Fibroblast of skin of right quadriceps (primary cell): ENCODE measurements at regions not wholly inside any gene's neighbourhood (a gene's known extent, or its start where the extent isn't known, plus 50 kb on each side); places are given as distances from the start of the nearest gene placed in this dataset.
A peak's percentile ranks its signal among the peaks of the same experiment; 100 is the strongest.
"Not testable (repeated sequence)": the region's sequence is repeated elsewhere in the genome, so short reads cannot be mapped to it uniquely, and the experiment has no call there.

Experiments
- DNase-seq: peaks from one replicate; pipeline ENCODE4 v3.0.0-alpha.2; 2013

DNA sequence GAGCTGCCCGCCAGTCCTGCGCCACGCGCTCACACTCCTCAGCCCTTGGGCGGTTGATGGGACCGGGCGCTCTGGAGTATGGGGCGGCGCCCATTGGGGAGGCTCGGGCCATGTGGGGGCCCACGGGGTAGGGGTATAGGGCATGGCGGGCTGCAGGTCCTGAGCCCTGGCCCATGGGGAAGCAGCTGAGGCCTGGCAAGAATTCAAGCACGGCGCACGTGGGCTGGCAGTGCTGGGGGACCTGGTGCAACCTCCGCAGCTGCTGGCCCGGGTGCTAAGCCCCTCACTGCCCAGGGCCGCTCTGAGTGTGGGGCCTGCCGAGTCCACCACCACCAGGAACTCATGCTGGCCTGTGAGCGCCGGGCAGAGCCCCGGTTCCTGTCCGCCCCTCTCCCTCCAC lies 229.6 kb upstream of the ZNF608 start:
- no peak for DNase-seq

DNA sequence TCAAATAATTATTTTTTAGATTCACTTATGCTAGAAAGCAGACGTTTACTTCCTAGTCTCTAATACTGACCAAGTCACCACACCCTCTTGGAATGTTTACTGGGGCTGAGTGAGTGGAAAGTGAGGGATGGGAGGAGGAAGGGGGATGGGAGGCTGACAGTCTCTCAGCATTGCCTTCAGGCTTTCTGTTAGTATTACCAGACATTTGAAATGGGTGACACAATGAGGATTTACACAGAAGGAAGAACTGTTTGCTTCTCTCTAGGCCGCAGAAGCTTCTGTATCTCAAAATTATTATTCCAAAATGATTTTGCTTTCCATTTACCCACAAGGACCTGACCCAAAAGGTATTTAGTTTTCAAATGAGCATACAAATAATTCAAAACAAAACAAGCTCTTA lies 232.8 kb upstream of the ZNF608 start:
- DNase-seq, result no peak

DNA sequence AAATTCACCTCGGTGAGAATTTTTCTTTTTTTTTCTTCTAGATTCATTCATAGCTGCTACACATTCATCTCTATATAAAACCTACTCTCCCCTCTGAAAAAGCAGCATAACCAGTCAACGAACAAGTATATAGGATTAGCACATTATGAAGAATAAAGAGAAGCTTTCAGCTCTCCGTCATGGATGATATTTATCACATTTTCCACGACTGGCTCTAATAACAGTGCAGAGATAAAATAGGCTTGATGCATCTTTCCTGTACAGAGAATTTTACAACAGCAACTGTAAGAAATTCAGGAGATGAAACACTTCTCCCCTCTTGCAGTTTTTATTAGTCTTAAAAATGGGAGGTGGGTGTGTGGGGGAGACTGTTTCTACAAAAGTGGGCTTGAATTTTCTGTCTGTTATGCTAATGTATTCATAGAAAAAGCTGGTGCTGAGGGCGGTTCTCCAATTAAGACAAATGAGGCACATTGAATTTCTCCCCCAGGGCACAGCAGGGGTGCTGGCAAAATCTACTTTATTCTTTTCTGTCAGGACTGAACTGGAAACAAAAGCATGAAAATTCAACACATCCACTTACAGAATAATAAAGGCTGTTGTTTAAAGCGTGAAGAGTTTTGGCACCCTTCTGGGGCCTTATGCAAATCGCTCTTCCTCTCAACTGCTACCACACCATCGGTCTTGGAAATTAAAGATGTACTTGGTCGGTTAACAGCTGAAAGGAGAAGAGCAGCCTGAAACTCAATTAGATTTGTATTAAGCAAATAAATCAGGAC lies 233.9 kb upstream of the ZNF608 start:
- DNase-seq, result no peak

- no peak for DNase-seq
These were observed 235.5 kb upstream of the ZNF608 start for GRCh38 chr5:124981901-124982300.

GRCh38 chr5:124986170-124986569 lies 239.7 kb upstream of the ZNF608 start:
- no peak for DNase-seq

- no peak for DNase-seq
These were observed 240.2 kb upstream of the ZNF608 start for GRCh38 chr5:124986667-124987066.

- not testable (repeated sequence) for DNase-seq
These were observed 241.3 kb upstream of the ZNF608 start for GRCh38 chr5:124987786-124988185.

DNA sequence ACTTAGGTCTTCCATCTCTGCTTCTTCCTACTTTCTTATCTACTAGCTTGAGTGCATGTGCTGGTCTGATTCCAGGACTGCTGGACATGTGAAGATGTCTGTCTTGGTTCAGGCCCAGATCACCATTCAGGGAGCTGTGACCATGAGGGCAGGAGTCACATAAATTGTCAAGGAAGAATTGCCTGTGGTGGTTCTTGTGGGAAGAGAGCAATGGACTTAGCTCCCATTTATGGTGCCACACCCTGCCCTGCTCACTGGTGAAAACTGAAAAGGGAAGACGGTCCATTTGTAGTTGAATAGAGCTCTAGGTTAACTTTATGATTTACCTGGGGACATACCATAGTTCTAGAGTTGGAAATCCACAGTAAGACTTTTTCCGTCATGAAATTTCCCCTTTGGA lies 244.3 kb upstream of the ZNF608 start:
- no peak for DNase-seq

GRCh38 chr5:124995421-124995820 lies 249.0 kb upstream of the ZNF608 start:
- DNase-seq, result no peak

DNA sequence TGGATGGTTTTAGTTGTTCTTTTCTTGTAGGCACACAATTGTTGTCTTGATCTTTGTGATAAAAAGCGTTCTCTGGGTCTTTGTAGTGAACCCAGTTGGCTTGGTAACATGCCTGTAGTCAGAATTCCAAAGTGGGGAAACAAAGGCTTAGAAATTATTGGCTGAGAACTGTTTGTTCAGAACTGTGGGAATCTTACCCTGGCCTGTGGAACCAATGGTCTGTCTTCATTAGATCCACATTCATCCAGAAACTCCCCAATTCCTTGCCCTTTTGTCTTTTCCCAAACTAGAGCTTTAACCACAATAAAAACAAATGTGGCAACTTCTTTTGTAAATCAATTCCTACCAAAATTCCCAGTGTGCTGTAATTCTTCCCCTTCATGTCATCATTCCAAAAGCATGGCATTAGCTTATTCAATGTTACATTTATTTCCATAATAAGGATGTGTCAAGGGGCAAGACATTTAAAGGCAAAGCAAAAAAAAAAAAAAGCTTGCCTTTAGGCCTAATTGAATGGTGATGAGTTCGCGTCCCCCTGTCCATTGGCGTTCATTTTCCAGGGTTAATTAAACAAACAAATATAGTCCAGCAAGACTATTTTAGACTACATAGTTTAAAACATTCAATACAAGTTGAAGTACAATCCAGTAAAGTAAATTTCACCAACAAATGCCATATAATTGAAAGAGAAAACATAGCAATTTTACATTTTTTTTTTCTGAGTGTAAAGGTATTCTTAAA lies 249.8 kb upstream of the ZNF608 start:
- DNase-seq, result no peak

- DNase-seq, result peak; percentile 76
These were observed 250.3 kb upstream of the ZNF608 start for GRCh38 chr5:124996764-124997077.

DNA sequence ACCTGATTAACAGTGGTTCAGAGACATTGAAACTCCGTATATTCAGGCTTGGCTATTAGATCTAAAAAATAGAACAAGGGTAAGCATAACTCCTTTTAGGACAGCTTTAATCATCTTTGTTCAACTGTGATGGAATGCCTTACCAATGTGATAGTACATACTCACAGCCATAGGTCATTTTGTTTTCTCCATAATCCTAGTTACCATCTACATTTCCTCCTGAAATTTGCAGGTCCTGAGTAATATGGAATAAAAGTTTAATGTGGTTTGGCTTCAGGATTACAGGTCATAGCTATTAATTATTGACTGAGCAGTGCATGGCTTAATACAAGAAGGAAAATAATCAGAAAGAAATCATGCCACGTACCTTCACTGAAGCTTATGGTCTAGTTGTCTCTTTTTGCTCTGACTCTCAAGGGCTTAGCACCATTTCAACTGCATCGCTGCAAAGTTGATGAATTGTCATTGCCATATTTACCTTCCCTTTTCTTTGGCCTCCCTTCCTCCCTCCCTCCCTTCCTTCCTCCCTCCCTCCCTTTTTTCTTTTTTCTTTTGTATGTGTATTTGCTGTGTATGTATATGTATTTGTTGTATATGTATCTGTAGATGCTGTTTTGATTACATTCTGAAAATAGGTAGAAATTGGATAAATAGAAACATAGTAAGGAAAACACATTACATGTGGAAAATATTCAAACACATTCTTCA lies 250.9 kb upstream of the ZNF608 start:
- peak; percentile 17 for DNase-seq

DNA sequence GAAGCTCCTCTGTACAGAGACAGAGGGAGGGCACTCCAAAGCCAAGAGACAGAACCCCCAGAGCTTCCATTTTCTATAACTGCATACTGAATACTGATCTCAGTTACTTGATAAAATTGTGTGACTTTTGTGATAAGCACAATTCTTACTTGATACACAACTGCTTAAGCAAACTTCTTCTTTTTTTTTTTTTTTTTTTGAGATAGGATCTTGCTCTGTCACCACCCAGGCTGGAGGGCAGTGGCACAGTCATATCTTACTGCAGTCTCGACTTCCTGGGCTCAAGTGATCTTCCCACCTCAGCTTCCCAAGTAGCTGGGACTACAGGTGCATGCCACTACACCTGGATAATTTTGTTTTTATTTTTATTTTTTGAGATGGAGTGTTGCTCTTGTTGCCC lies 252.1 kb upstream of the ZNF608 start:
- DNase-seq, result no peak

- DNase-seq, result peak; percentile 34
These were observed 256.5 kb upstream of the ZNF608 start for GRCh38 chr5:125002727-125003598.

- no peak for DNase-seq
These were observed 257.6 kb upstream of the ZNF608 start for GRCh38 chr5:125004009-125004408.

- no peak for DNase-seq
These were observed 258.8 kb upstream of the ZNF608 start for GRCh38 chr5:125005266-125005665.

GRCh38 chr5:125006011-125006685 lies 259.7 kb upstream of the ZNF608 start:
- DNase-seq, result no peak

GRCh38 chr5:125010356-125010755 lies 263.9 kb upstream of the ZNF608 start:
- DNase-seq, result no peak

DNA sequence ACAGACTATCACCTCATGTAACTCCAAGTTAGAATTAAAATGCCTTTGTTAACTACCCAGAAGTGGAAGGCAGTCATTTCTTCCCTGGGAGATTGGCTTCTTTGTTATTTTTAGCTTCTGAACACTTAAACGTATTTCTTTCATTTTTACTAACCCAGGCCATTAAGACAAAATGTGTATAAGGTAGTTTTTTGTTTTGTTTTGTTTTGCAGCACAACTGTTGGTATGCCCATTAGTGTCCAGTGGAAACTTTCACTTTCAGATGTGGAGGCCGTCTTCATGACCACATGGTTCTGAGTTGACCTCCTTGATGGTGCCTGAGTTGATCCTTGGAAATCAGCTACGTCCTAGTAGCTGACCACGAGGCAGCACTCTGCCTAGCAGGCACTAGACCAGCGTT lies 264.6 kb upstream of the ZNF608 start:
- DNase-seq, result no peak

DNA sequence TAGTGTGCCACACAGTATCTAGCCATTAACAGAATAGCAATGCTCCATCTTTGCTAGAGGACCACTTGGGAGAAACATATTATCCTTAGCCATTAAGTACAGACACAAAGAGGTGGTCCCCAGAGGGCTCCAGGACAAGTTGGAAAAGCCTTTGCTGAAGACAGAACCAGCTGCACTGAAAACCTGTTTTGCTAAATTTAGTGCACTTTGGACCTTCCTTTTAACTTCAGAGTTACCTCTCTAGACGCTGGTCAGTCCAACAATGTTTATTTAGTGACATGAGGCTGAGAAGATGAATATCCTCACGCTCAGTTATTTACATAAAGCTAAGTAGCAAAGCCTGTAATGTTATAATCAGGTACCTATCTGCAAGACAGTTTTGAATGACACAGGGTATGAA lies 265.0 kb upstream of the ZNF608 start:
- no peak for DNase-seq

DNA sequence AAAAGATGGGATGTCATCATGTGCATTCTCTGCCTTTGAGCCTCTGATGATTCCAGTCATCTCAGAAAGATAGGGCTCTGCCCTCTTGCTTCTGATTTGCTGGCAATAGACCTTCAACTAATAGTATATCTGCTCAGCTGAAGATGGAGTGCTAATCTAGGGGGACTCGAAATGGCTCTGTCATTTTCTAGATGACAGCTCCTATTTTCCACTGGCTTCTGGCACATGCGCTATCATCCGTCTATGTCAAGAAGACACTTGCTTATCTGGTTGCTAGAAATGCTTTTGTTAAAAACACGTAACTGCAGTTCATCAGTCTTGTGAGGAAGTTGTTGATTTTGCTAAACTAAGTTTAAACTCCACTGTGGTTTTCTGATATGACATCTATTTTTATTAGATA lies 265.5 kb upstream of the ZNF608 start:
- DNase-seq, result no peak

- DNase-seq, result no peak
These were observed 266.4 kb upstream of the ZNF608 start for GRCh38 chr5:125012727-125013451.
